C4-2B (cell line): ENCODE measurements at regions not wholly inside any gene's neighbourhood (a gene's known extent, or its start where the extent isn't known, plus 50 kb on each side); places are given as distances from the start of the nearest gene placed in this dataset.

Source experiments
- CTCF ChIP-seq: fragments of 450-650 bp; conservative IDR thresholded peaks from 2 replicates; pipeline ENCODE4 v1.5.1; 2017; ENCODE audit warnings: mild to moderate bottlenecking
- ZFX ChIP-seq: fragments of 450-650 bp; IDR thresholded peaks from 2 replicates; pipeline ENCODE4 v1.6.1; 2017

- TF ChIP-seq CTCF (no peak), ZFX (no peak)
These were observed 1104.6 kb upstream of the MAP3K7 start for GRCh38 chr6:91691449-91691848.
